ENCODE measurements at regions not wholly inside any gene's neighbourhood (a gene's known extent, or its start where the extent isn't known, plus 50 kb on each side); places are given as distances from the start of the nearest gene placed in this dataset.

GRCh38 chr2:136328207-136328795 is 210.4 kb upstream of the CXCR4 start:
- TF ChIP-seq, protein P1, sequence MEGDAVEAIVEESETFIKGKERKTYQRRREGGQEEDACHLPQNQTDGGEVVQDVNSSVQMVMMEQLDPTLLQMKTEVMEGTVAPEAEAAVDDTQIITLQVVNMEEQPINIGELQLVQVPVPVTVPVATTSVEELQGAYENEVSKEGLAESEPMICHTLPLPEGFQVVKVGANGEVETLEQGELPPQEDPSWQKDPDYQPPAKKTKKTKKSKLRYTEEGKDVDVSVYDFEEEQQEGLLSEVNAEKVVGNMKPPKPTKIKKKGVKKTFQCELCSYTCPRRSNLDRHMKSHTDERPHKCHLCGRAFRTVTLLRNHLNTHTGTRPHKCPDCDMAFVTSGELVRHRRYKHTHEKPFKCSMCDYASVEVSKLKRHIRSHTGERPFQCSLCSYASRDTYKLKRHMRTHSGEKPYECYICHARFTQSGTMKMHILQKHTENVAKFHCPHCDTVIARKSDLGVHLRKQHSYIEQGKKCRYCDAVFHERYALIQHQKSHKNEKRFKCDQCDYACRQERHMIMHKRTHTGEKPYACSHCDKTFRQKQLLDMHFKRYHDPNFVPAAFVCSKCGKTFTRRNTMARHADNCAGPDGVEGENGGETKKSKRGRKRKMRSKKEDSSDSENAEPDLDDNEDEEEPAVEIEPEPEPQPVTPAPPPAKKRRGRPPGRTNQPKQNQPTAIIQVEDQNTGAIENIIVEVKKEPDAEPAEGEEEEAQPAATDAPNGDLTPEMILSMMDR (IDR thresholded peaks at IDR 0.05; ENCODE audit: borderline replicate concordance, extremely low read depth, low read length, poor library complexity, severe bottlenecking): no peak
- no peak for TF ChIP-seq EZH2 (IDR thresholded peaks at IDR 0.05; ENCODE audit: borderline replicate concordance, low read depth, low read length, severe bottlenecking)

All from DND-41 (cell line).